ENCODE measurements at regions not wholly inside any gene's neighbourhood (a gene's known extent, or its start where the extent isn't known, plus 50 kb on each side); places are given as distances from the start of the nearest gene placed in this dataset.
"Not testable (repeated sequence)": the region's sequence is repeated elsewhere in the genome, so short reads cannot be mapped to it uniquely, and the experiment has no call there.

DNA sequence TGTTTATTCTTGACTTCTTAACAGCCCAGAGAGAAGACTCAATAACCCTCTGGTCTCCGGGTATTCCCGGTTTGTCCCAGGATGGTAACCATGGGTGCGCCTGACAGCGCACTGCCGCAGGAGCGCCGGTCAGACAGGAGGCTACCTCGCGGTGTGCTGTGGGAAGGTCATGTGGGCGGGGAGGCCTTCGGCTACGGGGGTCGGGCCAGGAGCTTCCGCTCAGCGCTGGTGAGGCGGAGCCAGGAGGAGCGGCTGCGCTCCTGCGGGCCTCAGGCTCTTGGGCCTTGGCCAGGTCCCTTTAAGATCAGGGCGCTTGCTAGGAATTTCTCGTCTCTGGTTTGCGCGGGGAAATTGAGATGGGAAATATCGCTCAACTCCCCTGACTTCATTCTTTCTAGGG is 182.3 kb upstream of the NDN start:
- TF ChIP-seq, protein P1, sequence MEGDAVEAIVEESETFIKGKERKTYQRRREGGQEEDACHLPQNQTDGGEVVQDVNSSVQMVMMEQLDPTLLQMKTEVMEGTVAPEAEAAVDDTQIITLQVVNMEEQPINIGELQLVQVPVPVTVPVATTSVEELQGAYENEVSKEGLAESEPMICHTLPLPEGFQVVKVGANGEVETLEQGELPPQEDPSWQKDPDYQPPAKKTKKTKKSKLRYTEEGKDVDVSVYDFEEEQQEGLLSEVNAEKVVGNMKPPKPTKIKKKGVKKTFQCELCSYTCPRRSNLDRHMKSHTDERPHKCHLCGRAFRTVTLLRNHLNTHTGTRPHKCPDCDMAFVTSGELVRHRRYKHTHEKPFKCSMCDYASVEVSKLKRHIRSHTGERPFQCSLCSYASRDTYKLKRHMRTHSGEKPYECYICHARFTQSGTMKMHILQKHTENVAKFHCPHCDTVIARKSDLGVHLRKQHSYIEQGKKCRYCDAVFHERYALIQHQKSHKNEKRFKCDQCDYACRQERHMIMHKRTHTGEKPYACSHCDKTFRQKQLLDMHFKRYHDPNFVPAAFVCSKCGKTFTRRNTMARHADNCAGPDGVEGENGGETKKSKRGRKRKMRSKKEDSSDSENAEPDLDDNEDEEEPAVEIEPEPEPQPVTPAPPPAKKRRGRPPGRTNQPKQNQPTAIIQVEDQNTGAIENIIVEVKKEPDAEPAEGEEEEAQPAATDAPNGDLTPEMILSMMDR (conservative IDR thresholded peaks at IDR 0.05; ENCODE audit: low read depth, low read length), result no peak
- no peak for DNase-seq (ENCODE audit: low read depth)
- H3K4me3 ChIP-seq (ENCODE audit: low read depth, low read length), result no peak overlapping the region

- not testable (repeated sequence) for H3K4me3 ChIP-seq (ENCODE audit: low read depth, low read length); DNase-seq (ENCODE audit: low read depth)
These were observed 186.5 kb upstream of the NDN start for GRCh38 chr15:23873613-23874012.

DNA sequence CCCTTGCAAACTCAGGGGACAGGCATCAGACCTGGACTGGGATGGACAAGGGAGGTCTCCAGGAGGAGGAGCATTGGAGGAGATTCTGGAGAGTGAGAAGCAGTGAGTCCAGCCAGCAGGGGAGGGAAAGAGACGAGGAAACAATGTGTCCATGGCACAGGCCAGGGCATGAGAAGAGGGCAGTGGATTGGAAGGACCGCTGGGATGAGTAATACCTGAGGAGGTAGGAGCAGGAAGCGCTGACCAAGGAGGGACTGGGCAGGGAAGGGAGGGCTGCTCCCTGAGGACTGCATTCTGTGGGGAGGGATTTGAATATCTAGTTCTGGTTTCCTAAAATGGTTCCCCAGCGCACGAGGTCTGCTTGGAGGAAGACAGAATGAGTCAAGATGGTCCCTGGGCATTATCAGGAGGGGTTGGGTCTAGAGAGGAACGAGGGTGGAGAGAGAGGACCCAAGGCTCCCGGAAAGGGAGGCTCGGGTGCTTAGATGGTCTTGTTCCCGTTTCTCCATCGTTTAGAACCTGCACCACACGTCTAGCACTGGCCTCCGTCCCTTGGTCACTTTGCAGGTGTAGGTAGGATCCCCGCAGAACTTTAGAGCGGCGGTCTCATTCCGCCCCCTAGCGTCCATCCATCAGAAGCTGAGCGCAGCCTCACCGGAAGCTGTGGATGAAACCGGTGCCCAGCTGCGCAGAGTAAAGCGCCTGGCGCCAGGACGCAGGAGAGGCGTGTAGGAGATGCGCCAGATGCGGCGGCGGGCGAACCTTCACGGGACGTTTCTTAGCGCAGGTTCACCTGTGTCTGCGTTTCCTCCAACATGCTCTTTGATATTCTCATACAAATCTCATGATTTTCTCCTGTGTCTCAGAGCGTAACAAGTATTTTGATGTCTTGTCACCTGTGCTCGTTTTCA is 190.7 kb upstream of the NDN start:
- no peak for DNase-seq (ENCODE audit: low read depth)
- TF ChIP-seq, protein P1 (conservative IDR thresholded peaks at IDR 0.05; ENCODE audit: low read depth, low read length), result peak; percentile 24
- H3K4me3 ChIP-seq (ENCODE audit: low read depth, low read length), result no peak overlapping the region

DNA sequence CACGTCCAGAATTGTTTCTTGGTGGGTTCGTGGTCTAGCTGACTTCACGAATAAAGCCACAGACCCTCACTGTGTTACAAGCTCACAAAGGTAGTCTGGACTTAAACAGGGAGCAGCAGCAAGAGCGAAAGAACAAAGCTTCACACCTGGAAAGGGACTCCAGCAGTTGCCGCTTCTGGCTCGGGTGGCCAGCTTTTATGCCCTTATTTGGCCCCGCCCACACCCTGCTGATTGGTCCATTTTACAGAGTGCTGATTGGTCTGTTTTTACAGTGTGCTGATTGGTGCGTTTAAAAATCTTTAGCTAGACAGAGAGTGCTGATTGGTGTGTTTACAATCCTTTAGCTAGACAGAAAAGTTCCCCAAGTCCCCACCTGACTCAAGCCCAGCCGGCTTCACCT is 194.2 kb upstream of the NDN start:
- H3K4me3 ChIP-seq (ENCODE audit: low read depth, low read length), result no peak overlapping the region
- TF ChIP-seq, protein P1 (conservative IDR thresholded peaks at IDR 0.05; ENCODE audit: low read depth, low read length), result no peak
- DNase-seq (ENCODE audit: low read depth), result no peak

DNA sequence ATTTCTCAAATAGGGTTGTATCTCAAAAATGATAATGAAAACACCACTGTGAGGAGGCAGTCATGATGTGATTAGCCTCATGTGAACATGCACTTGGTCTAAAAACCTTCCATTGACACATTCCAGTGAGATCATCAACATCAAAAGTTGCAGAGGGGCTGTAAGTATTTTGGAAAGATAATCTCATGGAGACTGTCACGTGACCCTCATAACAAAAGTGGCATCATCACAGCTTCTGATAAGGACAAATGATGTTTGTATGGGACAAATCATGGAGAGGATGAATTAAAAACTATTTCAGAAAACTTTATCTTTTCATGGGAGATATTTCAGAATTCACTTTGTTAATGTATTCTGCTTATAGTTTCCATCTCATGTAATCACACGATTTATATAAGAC is 203.1 kb upstream of the NDN start:
- H3K4me3 ChIP-seq (ENCODE audit: low read depth, low read length), result no peak overlapping the region
- TF ChIP-seq, protein P1 (conservative IDR thresholded peaks at IDR 0.05; ENCODE audit: low read depth, low read length), result no peak
- DNase-seq (ENCODE audit: low read depth), result no peak

- no peak overlapping the region for H3K4me3 ChIP-seq (ENCODE audit: low read depth, low read length)
- TF ChIP-seq, protein P1 (conservative IDR thresholded peaks at IDR 0.05; ENCODE audit: low read depth, low read length), result no peak
- DNase-seq (ENCODE audit: low read depth), result no peak
These were observed 210.0 kb upstream of the NDN start for GRCh38 chr15:23897091-23897490.

DNA sequence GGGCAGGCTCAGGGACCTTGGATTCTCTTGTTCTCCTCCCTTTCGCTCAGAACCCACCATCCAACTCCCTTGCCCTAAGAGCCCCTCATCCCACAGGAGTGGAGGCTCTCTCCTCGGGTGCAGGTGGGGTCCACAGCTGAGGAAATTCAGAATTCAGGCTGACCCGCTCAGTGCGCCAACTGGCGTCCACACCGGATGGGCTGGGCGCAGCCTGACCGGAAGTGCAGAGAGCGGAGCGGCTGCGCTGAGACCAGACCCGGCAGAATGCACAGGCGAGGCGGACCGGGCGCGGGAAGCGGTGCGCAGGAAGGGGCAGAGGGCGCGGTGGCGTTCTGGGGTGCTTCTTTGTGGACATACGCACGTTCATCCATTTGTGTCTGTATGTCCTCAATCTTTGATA is 210.4 kb upstream of the NDN start:
- TF ChIP-seq, protein P1 (conservative IDR thresholded peaks at IDR 0.05; ENCODE audit: low read depth, low read length), result no peak
- H3K4me3 ChIP-seq (ENCODE audit: low read depth, low read length), result no peak overlapping the region
- no peak for DNase-seq (ENCODE audit: low read depth)

Data from choroid plexus epithelial cell (primary cell).